Activated naive CD8-positive, alpha-beta T cell treated with anti-CD3 and anti-CD28 coated beads for 36 hours (primary cell): ENCODE measurements at regions not wholly inside any gene's neighbourhood (a gene's known extent, or its start where the extent isn't known, plus 50 kb on each side); places are given as distances from the start of the nearest gene placed in this dataset.

Experiments
- DNase-seq: peaks from one replicate; pipeline ENCODE4 v3.0.0; 2021
- H3K27ac Mint-ChIP-seq: one replicate; pipeline ENCODE4 v1.8.0; 2022; ENCODE audit warnings: mild to moderate bottlenecking, moderate library complexity, mixed read lengths
- H3K27me3 Mint-ChIP-seq: one replicate; pipeline ENCODE4 v1.8.0; 2022; ENCODE audit warnings: mild to moderate bottlenecking, mixed read lengths
- H3K36me3 Mint-ChIP-seq: one replicate; pipeline ENCODE4 v1.8.0; 2021; ENCODE audit warnings: mild to moderate bottlenecking, mixed read lengths
- H3K4me1 Mint-ChIP-seq: one replicate; pipeline ENCODE4 v1.8.0; 2021; ENCODE audit warnings: mixed read lengths
- H3K4me3 Mint-ChIP-seq: one replicate; pipeline ENCODE4 v1.8.0; 2022; ENCODE audit warnings: mild to moderate bottlenecking, moderate library complexity, mixed read lengths
- H3K9me3 Mint-ChIP-seq: one replicate; pipeline ENCODE4 v1.8.0; 2022; ENCODE audit warnings: mixed read lengths

DNA sequence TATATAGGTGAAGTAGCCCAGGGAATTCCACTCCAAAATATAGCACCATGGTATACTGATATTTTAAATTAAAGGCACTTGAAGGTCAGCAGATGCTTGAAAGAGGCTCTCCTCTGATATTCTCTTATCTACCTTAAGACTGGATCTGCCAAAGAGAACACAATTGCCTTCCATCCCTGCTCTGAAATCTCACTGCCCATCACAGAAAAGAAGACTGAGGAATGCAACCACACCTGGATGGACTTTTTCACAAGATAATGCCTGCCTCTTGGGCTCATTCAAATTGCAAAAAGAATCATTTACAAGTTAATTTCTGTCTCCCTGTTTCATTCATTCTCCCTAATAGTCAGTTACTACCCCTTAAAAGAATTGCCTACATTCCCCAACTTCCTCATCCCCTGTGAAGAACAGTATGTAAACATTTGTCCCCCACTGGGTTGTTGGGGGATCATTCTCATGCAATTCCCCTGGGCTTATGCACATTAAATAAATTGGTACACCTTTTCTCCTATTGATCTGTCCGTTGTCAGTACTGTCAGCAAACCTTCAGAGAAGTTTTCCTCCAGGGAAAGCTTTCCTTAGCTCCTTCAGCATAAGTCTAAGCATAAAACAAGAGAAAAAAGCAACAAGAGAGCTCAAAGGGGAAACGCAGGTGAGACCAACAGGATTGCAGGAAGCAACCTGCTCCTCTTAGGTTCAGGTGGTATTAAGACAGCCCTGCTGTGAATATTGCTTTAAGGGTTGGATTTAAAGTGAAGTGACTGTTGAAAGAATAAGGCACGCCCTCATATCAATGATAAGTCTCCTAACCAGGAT lies 171.4 kb upstream of the SLC30A5 start:
- no peak overlapping the region for H3K4me3 Mint-ChIP-seq
- DNase-seq = no peak
- H3K27me3 Mint-ChIP-seq = no peaks in the 10 kb centered on the region
- H3K27ac Mint-ChIP-seq = no peak overlapping the region
- no peaks in the 10 kb centered on the region for H3K9me3 Mint-ChIP-seq
- no peaks in the 10 kb centered on the region for H3K4me1 Mint-ChIP-seq
- no peaks in the 10 kb centered on the region for H3K36me3 Mint-ChIP-seq

DNA sequence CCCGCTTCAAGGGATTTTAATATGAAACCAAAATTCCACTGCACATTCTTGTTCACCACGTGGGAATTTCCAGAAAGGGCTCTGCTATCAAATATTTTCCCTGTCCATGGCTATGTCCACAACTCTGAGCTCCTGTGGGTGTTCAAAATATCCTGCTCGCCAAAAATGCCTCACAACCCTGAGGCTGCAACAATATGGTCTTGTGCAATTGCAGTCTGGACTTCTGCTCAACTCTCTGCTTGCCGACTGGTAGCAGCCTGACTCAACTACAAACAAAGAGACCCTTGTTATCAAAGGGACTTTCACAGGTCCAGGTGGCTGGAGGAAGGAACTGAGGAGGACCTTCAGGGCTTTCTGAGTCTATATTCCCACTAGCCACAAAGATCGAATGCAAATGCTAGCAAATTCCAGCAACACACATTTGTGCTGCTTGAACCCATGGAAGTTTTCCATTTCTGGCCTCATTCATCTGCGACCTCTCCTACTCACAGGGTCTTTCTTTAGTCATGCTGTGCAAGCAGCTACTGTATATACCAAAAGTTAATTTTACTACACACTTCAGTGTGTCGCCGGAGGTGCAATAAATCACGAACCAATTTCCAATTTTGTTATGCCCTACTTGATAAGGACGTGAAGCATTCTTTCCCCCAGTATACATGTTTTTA lies 169.2 kb upstream of the SLC30A5 start:
- Mint-ChIP-seq H3K4me1 (no peaks in the 10 kb centered on the region), H3K36me3 (no peaks in the 10 kb centered on the region), H3K27ac (no peak overlapping the region), H3K4me3 (no peak overlapping the region), H3K27me3 (no peaks in the 10 kb centered on the region), H3K9me3 (no peaks in the 10 kb centered on the region)
- DNase-seq = no peak

DNA sequence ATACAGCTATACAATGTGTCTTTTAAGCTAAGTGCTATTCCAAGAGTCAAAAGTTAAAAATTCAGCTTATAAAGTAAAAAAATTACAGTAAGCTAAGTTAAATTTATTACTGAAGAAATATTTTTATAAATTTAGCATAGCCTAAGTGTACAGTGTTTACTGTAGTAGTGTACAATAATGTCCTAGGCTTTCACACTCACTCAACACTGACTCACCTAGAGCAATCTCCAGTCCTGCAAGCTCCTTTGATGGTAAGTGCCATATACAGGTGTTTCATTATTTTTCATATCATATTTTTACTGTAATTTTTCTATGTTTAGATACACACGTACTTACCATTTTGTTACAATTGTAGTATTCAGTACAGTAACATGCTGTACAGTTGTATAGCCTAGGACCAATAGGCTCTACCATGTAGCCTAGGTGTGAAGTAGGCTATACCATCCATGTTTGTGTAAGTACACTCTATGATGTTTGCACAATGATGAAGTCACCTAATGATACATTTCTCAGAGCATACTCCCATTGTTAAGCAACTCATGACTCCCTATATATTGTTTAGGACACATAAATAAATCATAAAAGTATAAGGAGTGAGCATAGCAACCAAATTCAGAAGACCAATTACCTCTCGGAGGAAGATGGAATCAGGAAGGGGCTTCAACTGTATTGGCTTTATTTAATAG lies 165.1 kb upstream of the SLC30A5 start:
- Mint-ChIP-seq H3K36me3 (no peaks in the 10 kb centered on the region), H3K9me3 (peaks cover 13% of the 10 kb centered on the region), H3K4me1 (no peaks in the 10 kb centered on the region), H3K27ac (no peak overlapping the region), H3K4me3 (no peak overlapping the region), H3K27me3 (no peaks in the 10 kb centered on the region)
- no peak for DNase-seq

DNA sequence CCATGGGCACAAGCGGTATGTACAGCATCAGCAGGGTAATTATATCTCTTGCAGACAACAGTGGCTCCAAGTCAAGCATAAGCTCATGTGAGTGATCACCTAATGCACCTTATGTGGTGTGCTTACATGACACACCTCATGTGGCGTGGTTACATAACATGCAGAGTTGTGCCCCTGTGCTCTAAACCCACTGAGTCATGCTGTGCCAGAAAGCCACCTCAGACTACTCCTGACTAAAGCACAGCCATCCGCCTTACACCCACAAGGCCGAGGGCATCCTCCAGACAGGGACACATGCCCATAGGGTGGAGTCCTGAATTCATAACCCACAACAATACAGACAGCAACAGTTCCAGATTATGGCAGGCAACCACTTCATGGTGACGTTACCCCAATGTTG lies 163.7 kb upstream of the SLC30A5 start:
- no peak overlapping the region for H3K27ac Mint-ChIP-seq
- no peak for DNase-seq
- H3K4me1 Mint-ChIP-seq = no peaks in the 10 kb centered on the region
- peaks cover 18% of the 10 kb centered on the region for H3K9me3 Mint-ChIP-seq
- H3K36me3 Mint-ChIP-seq = no peaks in the 10 kb centered on the region
- H3K27me3 Mint-ChIP-seq = no peaks in the 10 kb centered on the region
- H3K4me3 Mint-ChIP-seq = no peak overlapping the region

DNA sequence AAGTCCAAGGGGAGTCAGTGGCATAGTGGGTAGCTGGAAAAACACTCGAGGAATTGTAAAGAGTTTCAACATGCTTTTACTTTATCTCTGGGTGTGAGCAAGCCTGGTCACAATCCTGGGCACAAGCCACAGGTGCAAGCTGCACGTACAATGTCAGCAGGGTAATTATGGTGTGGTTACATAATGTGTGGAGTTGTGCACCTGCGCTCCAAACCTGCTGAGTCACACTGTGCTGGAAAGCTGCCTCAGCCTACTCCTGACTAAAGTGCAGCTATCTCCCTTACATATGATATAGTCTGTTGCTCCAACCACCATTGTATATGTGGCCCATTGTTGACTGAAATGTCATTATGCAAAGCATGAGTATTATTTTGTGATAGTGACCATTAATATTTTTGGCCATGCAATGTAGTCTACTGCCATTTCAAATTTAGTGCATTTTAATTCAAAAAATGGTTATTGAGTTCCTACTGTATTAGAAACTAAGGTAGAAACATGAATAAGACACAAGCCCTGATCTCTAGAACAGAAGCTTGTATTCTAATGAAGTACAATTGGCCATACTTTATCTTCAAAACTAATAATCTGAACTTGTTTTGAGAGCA lies 160.9 kb upstream of the SLC30A5 start:
- Mint-ChIP-seq H3K4me3 (no peak overlapping the region), H3K27me3 (no peaks in the 10 kb centered on the region), H3K9me3 (peaks cover 18% of the 10 kb centered on the region), H3K36me3 (no peaks in the 10 kb centered on the region), H3K4me1 (no peaks in the 10 kb centered on the region), H3K27ac (no peak overlapping the region)
- no peak for DNase-seq

DNA sequence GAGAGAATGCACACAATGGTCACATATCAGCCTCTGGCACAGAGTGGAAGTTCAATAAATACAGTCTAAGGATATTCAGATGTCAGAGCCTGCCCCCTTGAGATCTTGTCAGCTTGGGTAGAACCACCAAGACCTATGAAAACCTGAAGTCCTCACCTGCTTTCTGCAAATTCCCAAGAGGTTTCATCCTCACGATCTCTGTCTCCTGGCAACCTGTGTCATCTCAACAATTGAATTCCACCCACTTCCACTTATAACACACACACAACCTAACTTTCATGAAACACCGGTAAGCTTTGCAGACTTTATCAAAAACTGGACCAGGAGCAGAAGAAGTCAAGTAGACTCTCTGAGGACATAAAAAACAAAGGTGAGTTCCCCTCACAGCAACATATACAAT lies 151.6 kb upstream of the SLC30A5 start:
- H3K4me1 Mint-ChIP-seq = no peaks in the 10 kb centered on the region
- no peaks in the 10 kb centered on the region for H3K27me3 Mint-ChIP-seq
- H3K27ac Mint-ChIP-seq = no peak overlapping the region
- H3K4me3 Mint-ChIP-seq = no peak overlapping the region
- peaks cover 8% of the 10 kb centered on the region for H3K9me3 Mint-ChIP-seq
- H3K36me3 Mint-ChIP-seq = peaks cover 1% of the 10 kb centered on the region
- DNase-seq = no peak

DNA sequence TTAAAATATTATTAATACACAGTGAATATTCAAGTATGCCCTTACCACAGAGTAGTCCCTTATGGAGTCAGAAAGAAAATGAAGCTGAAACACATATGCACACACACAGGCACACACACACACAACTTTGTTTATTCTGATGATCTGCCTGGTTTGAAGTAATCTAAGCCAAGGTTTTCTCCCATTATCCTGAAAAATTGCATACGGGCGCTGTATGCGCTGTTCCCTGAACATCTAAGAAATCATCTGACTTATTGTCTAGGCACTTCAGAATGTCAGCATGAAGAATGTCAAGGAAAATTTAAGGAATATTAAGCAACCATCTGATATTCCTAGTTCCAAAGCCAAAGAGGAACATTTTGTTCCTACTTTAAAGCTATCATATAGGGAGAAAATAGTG lies 147.1 kb upstream of the SLC30A5 start:
- DNase-seq = no peak

DNA sequence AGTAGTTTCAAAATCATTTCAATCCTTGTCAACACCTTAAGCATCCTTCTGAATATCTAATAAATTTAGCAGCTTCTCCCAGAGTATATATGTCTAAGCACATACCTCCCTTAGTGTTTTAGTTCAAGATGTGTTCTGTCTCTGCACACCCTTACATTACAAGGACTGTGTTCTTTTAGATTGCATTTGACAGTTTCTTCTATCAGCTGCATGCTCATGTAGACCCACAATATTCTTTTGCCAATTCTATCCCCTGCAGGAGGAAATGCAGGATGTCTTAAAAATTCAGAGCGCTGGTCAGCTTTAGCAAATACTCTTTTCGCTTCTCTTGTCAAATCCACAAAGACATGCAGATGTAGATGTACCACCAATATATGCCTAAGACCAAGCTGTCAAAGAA lies 145.8 kb upstream of the SLC30A5 start:
- no peaks in the 10 kb centered on the region for H3K9me3 Mint-ChIP-seq
- H3K27ac Mint-ChIP-seq = no peak overlapping the region
- H3K27me3 Mint-ChIP-seq = no peaks in the 10 kb centered on the region
- H3K4me1 Mint-ChIP-seq = no peaks in the 10 kb centered on the region
- no peak for DNase-seq
- no peak overlapping the region for H3K4me3 Mint-ChIP-seq
- H3K36me3 Mint-ChIP-seq = no peaks in the 10 kb centered on the region

More for the DNA sequence above, 147.1 kb upstream of the SLC30A5 start:
- H3K4me3 Mint-ChIP-seq = no peak overlapping the region
- no peak overlapping the region for H3K27ac Mint-ChIP-seq
- H3K9me3 Mint-ChIP-seq = peaks cover 3% of the 10 kb centered on the region
- no peaks in the 10 kb centered on the region for H3K27me3 Mint-ChIP-seq
- no peaks in the 10 kb centered on the region for H3K4me1 Mint-ChIP-seq
- no peaks in the 10 kb centered on the region for H3K36me3 Mint-ChIP-seq

DNA sequence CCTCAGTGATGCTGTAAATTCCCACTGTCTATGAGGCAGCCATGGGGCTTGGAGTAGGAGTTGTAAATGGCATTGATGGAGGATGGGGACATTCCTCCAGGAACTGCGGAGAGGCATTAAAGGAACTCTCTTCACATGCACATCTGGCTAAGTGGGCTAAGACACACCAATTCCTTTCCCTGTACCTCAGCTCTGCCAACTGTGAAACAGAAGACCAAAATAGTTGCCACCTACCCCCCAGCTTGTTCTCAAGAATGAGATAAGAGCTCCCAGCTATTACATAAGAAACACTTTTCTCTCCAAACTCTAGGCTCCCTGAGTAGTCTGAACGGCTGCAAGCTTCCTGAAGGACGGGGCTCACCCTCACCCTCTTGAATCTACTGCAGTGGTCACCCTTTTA lies 144.6 kb upstream of the SLC30A5 start:
- no peak for DNase-seq
- H3K4me1 Mint-ChIP-seq = no peaks in the 10 kb centered on the region
- H3K27ac Mint-ChIP-seq = no peak overlapping the region
- no peak overlapping the region for H3K4me3 Mint-ChIP-seq
- H3K27me3 Mint-ChIP-seq = no peaks in the 10 kb centered on the region
- no peaks in the 10 kb centered on the region for H3K36me3 Mint-ChIP-seq
- no peaks in the 10 kb centered on the region for H3K9me3 Mint-ChIP-seq

DNA sequence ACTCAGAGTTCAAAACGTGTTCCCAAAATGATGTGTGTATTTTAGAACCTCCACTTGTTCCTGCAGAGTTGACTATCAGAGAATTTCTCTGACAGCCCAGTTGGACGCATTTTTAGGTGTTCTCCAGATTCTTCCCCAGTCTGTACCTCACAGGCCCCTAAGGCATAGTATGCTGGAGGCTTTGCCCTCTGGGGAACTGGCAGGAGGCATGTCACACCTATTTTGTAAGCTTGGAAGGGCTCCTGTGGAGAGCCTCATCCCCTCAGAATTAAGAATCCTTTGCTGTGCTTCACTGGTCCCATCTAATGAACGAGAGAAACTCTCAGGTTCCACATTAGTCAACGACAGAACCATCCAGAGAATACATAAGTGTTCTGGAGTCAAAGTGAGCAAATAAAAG lies 144.1 kb upstream of the SLC30A5 start:
- Mint-ChIP-seq H3K4me1 (no peaks in the 10 kb centered on the region), H3K36me3 (no peaks in the 10 kb centered on the region), H3K9me3 (no peaks in the 10 kb centered on the region), H3K27ac (no peak overlapping the region), H3K4me3 (no peak overlapping the region), H3K27me3 (no peaks in the 10 kb centered on the region)
- DNase-seq = no peak

DNA sequence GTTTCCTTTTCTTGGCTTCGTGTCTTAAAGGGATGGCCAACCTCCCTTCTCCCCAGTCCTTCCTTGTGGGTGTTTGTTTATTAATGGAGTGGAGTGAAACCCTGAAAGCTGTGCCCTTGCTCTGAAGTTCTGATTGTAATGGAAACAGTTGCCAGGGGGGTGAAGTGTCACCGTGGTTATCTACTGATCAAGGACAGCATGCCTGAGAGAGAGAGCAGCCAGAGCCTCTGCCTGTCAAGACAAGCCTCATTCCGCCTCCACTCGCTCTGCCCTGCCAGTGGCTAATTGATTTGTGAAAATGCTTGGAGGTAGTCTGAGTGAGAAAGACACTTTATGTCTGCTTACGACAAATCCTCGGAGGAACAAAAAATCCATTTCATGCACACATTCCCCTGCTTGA lies 143.7 kb upstream of the SLC30A5 start:
- Mint-ChIP-seq H3K27ac (no peak overlapping the region), H3K9me3 (no peaks in the 10 kb centered on the region), H3K36me3 (no peaks in the 10 kb centered on the region), H3K4me1 (no peaks in the 10 kb centered on the region), H3K27me3 (no peaks in the 10 kb centered on the region), H3K4me3 (no peak overlapping the region)
- no peak for DNase-seq

DNA sequence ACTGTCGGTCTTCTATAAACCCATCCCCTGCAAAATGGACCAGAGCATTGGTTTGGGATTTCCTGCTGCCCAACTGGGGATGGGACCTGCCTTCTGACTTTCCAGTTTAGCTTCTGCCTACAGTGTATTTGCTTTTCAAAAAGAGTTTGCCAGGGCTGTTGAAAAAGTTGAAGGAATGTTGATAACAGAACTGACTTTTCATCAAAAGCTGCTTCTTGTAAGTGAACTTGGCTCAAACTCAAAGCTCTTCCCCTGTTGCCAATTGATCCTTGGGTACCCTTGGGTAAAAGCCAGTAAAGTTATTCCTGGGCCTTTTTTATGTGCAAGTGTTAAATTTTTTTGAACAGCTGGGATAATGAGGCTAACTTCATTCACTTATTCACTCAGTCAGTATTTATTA lies 142.9 kb upstream of the SLC30A5 start:
- no peak for DNase-seq
- Mint-ChIP-seq H3K4me1 (no peaks in the 10 kb centered on the region), H3K27me3 (no peaks in the 10 kb centered on the region), H3K27ac (no peak overlapping the region), H3K36me3 (no peaks in the 10 kb centered on the region), H3K4me3 (no peak overlapping the region), H3K9me3 (no peaks in the 10 kb centered on the region)

DNA sequence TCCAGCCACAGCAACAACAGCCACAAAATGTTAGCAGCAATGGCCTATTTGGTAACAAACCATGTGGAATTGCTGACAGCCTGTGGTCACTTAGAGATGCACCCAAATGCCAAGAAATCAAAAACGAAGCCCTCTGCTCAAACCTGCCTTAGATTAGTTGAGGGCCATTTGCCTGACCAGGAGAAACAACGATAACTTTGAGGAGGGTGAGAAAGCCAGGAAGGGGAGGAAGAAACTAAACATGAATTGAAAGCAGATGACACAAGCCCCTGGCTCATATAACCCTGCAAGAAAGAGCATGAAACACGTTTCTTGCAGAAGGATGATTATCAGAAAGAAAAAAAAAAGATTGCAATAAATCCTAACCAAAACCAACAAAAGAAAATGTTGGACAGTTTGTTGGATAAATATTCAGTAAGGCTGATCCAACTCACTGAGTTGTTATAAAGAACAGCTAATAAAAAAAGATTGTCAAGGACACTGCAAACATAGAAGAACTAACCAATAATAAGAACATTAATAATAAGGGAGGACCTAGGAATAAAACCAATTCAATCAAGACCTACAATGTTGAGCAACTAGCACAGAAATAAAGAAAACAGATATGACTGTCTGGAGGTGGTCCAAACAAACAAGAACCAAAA lies 140.5 kb upstream of the SLC30A5 start:
- DNase-seq = no peak
- Mint-ChIP-seq H3K9me3 (no peaks in the 10 kb centered on the region), H3K27me3 (no peaks in the 10 kb centered on the region), H3K4me1 (no peaks in the 10 kb centered on the region), H3K36me3 (no peaks in the 10 kb centered on the region), H3K4me3 (no peak overlapping the region), H3K27ac (no peak overlapping the region)

DNA sequence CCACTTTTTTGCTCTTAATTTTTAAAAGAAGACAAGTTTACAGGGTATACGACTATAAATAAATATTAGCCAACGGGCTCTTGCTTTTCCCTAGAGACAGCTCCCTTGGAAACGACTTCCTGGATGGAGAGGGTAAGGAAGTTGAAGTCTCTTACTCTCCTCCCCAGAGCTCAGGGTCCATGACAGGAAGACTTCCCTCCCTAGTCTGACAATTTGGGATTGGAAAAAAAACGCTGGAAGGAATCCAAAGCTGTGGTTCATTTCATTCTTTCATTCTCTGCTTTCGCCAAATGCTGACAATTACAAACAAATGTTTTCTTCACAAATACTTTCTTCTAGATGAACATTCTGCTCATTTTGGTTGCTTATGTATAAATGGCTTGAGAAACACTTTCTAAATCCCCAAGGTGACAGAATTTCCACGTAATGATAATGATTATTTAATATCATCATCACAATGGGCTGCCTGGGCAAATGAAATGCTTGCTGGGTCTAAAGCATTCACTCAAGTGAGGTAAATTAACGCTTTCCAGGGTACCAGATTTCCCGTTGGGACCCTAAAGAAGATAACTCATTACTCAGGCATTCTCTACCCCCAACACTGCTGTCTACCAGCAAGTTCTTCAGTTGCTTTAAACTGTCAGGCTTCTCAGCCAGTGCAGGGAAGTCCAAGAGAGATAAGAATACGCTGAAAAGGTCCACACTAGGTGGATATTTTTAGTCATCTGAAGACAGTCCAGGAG lies 139.8 kb upstream of the SLC30A5 start:
- no peaks in the 10 kb centered on the region for H3K9me3 Mint-ChIP-seq
- DNase-seq = no peak
- no peak overlapping the region for H3K27ac Mint-ChIP-seq
- H3K4me1 Mint-ChIP-seq = no peaks in the 10 kb centered on the region
- H3K27me3 Mint-ChIP-seq = no peaks in the 10 kb centered on the region
- no peak overlapping the region for H3K4me3 Mint-ChIP-seq
- no peaks in the 10 kb centered on the region for H3K36me3 Mint-ChIP-seq

DNA sequence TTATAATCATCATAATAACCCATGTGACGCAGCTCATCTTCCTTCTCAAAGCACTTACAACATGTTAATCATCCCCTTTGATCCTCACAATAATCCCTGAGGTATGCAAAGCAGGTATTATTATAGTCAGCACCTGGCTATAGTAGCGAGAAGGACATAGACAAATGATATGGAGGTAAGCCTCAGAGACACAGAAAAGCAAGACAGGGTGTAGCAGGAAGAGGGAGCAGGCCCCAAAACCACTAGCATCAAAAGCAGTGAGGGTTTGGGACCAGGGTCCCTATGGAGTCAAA lies 139.2 kb upstream of the SLC30A5 start:
- Mint-ChIP-seq H3K36me3 (no peaks in the 10 kb centered on the region), H3K9me3 (no peaks in the 10 kb centered on the region), H3K4me3 (no peak overlapping the region), H3K27me3 (no peaks in the 10 kb centered on the region), H3K27ac (no peak overlapping the region), H3K4me1 (no peaks in the 10 kb centered on the region)
- DNase-seq = no peak
